ENCODE measurements at regions not wholly inside any gene's neighbourhood (a gene's known extent, or its start where the extent isn't known, plus 50 kb on each side); places are given as distances from the start of the nearest gene placed in this dataset.

DNA sequence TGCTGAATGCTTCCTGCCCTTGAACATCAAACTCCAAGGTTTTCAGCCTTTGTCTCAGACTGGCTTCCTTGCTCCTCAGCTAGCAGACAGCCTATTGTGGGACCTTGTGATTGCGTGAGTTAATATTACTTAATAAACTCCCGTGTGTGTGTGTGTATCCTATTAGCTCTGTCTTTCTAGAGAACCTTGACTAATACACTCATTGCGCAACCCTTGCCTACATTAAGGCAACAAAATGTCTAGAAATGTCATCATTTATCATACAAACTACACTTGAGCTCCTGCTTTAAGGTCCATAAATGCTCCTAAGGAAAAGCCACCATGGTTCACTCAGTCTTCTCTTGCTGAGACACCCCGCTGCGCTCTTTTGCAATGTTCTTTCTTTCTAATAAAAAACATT lies 2861.0 kb downstream of the PCDH9 start:
- no peak overlapping the region for H2AFZ ChIP-seq (ENCODE audit: control insufficient read depth, low read depth, low read length)
- no peaks in the 10 kb centered on the region for H3K27me3 ChIP-seq (replicated peaks in 1 of 2; ENCODE audit: control insufficient read depth in 2 of 2, insufficient read depth in 2 of 2, low read length in 1 of 2)
- no TSS peak for BruUV-seq (replicated peaks)
- no peaks in the 10 kb centered on the region; the same call in 2 of the 3 replicates for H3K9me3 ChIP-seq (replicated peaks; ENCODE audit: control insufficient read depth, insufficient read depth, low read length)
- in situ Hi-C loops (cut with MboI) = no loop called here
- ChIA-PET SMC1A (ENCODE audit: uncharacterized antibody, unreplicated experiment) (no interaction called here), RAD21 (ENCODE audit: unreplicated experiment) (no interaction called here), CTCF (no interaction called here), POLR2A (no interaction called here)
- H3K9ac ChIP-seq (ENCODE audit: control insufficient read depth, insufficient read depth, low read length) = no peak overlapping the region
- H3K36me3 ChIP-seq (ENCODE audit: control insufficient read depth in 2 of 2, insufficient read depth in 2 of 2, low read length in 1 of 2) = no peaks in the 10 kb centered on the region
- intact Hi-C loops (cut with micrococcal nuclease; ENCODE audit: unreplicated experiment) = no loop called here
- FAIRE-seq (no peak), DNase-seq (ENCODE audit: low read depth, low spot score) (no peak), ATAC-seq (no peak)
- H4K20me1 ChIP-seq (ENCODE audit: control insufficient read depth, insufficient read depth) = no peaks in the 10 kb centered on the region
- no peaks in the 10 kb centered on the region for H3K4me1 ChIP-seq (ENCODE audit: control insufficient read depth, insufficient read depth, low read length)
- no peak overlapping the region for H3K4me3 ChIP-seq
- H3K4me2 ChIP-seq (ENCODE audit: control insufficient read depth, insufficient read depth) = no peak overlapping the region
- H3K79me2 ChIP-seq (ENCODE audit: control insufficient read depth, insufficient read depth, low read length) = no peaks in the 10 kb centered on the region
- TF ChIP-seq TARDBP (IDR thresholded peaks at IDR 0.05; ENCODE audit: borderline replicate concordance) = no peak
- no peak for TF ChIP-seq CREB1 (IDR thresholded peaks at IDR 0.05; ENCODE audit: low read depth)
- no peak for TF ChIP-seq ZNF592 (IDR thresholded peaks at IDR 0.05)
- no peak for TF ChIP-seq SPI1 (IDR thresholded peaks at IDR 0.05; ENCODE audit: borderline replicate concordance, insufficient read depth, low read depth, low read length)
- no peak for TF ChIP-seq MEF2B (IDR thresholded peaks at IDR 0.05; ENCODE audit: partially characterized antibody, poor library complexity, severe bottlenecking)
- no peak for TF ChIP-seq MYC (IDR thresholded peaks at IDR 0.05; ENCODE audit: insufficient read depth, insufficient read length, insufficient replicate concordance, low read length, severe bottlenecking)
- no peak for TF ChIP-seq HCFC1 (IDR thresholded peaks at IDR 0.05; ENCODE audit: low read length)
- no peak for TF ChIP-seq MTA2 (IDR thresholded peaks at IDR 0.05; ENCODE audit: low read depth)
- no peak for TF ChIP-seq POLR2A (IDR thresholded peaks at IDR 0.05; ENCODE audit: low read depth, low read length)
- no peak for TF ChIP-seq BMI1 (IDR thresholded peaks at IDR 0.05; ENCODE audit: borderline replicate concordance)
- no peak for TF ChIP-seq MTA3 (IDR thresholded peaks at IDR 0.05; ENCODE audit: borderline replicate concordance, low read length)
- TF ChIP-seq NR2C1 (IDR thresholded peaks at IDR 0.05) = no peak
- TF ChIP-seq RUNX3 (IDR thresholded peaks at IDR 0.05; ENCODE audit: low read length) = no peak
- no peak for TF ChIP-seq ZNF622 (IDR thresholded peaks at IDR 0.05)
- no peak for TF ChIP-seq NR2C2 (IDR thresholded peaks at IDR 0.05; ENCODE audit: borderline replicate concordance, control insufficient read depth, insufficient read length, low read depth)
- no peak for TF ChIP-seq TBL1XR1 (IDR thresholded peaks at IDR 0.05; ENCODE audit: low read depth, low read length)
- TF ChIP-seq, protein P1, sequence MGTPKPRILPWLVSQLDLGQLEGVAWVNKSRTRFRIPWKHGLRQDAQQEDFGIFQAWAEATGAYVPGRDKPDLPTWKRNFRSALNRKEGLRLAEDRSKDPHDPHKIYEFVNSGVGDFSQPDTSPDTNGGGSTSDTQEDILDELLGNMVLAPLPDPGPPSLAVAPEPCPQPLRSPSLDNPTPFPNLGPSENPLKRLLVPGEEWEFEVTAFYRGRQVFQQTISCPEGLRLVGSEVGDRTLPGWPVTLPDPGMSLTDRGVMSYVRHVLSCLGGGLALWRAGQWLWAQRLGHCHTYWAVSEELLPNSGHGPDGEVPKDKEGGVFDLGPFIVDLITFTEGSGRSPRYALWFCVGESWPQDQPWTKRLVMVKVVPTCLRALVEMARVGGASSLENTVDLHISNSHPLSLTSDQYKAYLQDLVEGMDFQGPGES (IDR thresholded peaks at IDR 0.05) = no peak
- TF ChIP-seq LARP7 (IDR thresholded peaks at IDR 0.05) = no peak
- 48% methylated on average over 5 of the region's 5 CpGs for WGBS (ENCODE audit: insufficient coverage, insufficient replicate concordance, low lambda C conversion rate, missing lambda C conversion rate)
- H3K27ac ChIP-seq (ENCODE audit: control insufficient read depth, insufficient read depth) = no peak overlapping the region
